Esophagus squamous epithelium (tissue), 5 donors: ENCODE measurements at regions not wholly inside any gene's neighbourhood (a gene's known extent, or its start where the extent isn't known, plus 50 kb on each side); places are given as distances from the start of the nearest gene placed in this dataset.
A peak's percentile ranks its signal among the peaks of the same experiment; 100 is the strongest.

Experiments used
- DNase-seq: peaks from one replicate; lab custom pipeline; 2025; lab: John Stamatoyannopoulos, UW
- H3K27ac ChIP-seq, 4 donors: fragments of 200-600 bp; sonication (generic); one replicate each; pipeline ENCODE4 v1.5.1; 2016 to 2019; ENCODE audit warnings: mild to moderate bottlenecking in 1 of 4
- H3K27me3 ChIP-seq, 4 donors: fragments of 200-600 bp; sonication (generic); 1 replicate in 3 of 4; 2 replicates in 1 of 4; pipeline versions ENCODE4 v1.5.1 to v1.6.0; 2017 to 2021; ENCODE audit warnings: antibody characterized with exemption in 1 of 4
- H3K36me3 ChIP-seq, 3 donors: fragments of 200-600 bp; sonication (generic); one replicate each; pipeline ENCODE4 v1.5.1; 2016 to 2019
- H3K4me1 ChIP-seq, 3 donors: fragments of 200-600 bp; sonication (generic); one replicate each; pipeline ENCODE4 v1.5.1; 2017 to 2019
- H3K4me3 ChIP-seq, 4 donors: fragments of 200-600 bp; sonication (generic); 1 replicate in 3 of 4; 2 replicates in 1 of 4; pipeline ENCODE4 v1.5.1; 2016 to 2019; ENCODE audit warnings: mild to moderate bottlenecking in 2 of 4, moderate library complexity in 1 of 4
- H3K9me3 ChIP-seq, 3 donors: fragments of 200-600 bp; sonication (generic); one replicate each; pipeline ENCODE4 v1.5.1; 2016 to 2019
- POLR2A ChIP-seq, 4 donors: fragments of 450-650 bp; IDR thresholded peaks; one replicate each; pipeline ENCODE4 v1.6.1; 2017; ENCODE audit warnings: antibody characterized with exemption in 4 of 4, mild to moderate bottlenecking in 4 of 4, moderate library complexity in 3 of 4
- WGBS, 2 donors: methylation state at CpG; one replicate each; pipeline ENCODE4 v1.1.5; 2018; 5-methylcytosine and 5-hydroxymethylcytosine counted together
- intact Hi-C: fragments of 100-400 bp; cut with DNase I; formaldehyde crosslinking; loops from one replicate; pipeline ENCODE4 v1.15.0; 2022
- TF ChIP-seq, protein P1 (sequence below), 6 experiments: fragments of 450-650 bp in 4 of 6; fragments of 200-600 bp in 2 of 6; sonication (generic) in 2 of 6; IDR thresholded peaks; one replicate each; pipeline ENCODE4 v1.5.1; 2016 to 2019; ENCODE audit warnings: antibody characterized with exemption in 6 of 6, mild to moderate bottlenecking in 4 of 6, moderate library complexity in 4 of 6
- donor health status: DM: yes; HTN: yes; CAD: no.

DNA sequence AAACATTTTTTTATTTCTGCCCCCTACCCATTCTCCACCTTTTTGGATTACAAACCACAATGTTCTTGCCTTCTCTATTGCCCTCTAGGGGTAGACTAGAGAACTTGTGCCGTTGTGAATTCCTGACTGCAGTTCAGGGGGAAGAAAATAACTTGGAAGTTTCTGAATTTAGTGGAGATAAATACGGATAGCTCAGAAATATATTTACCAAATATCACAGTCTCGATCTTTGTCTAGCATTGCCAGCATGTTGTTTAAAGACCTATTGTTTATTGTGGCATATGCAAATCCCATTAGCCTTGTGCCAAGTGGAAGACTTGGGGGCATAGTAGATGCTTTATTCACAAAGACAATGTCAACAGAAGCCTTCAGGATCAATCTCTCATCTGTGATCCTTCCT is 154.1 kb upstream of the MMS22L start:
- DNase-seq: no peak
- TF ChIP-seq POLR2A (IDR thresholded peaks at IDR 0.05): no peak
- TF ChIP-seq, protein P1, sequence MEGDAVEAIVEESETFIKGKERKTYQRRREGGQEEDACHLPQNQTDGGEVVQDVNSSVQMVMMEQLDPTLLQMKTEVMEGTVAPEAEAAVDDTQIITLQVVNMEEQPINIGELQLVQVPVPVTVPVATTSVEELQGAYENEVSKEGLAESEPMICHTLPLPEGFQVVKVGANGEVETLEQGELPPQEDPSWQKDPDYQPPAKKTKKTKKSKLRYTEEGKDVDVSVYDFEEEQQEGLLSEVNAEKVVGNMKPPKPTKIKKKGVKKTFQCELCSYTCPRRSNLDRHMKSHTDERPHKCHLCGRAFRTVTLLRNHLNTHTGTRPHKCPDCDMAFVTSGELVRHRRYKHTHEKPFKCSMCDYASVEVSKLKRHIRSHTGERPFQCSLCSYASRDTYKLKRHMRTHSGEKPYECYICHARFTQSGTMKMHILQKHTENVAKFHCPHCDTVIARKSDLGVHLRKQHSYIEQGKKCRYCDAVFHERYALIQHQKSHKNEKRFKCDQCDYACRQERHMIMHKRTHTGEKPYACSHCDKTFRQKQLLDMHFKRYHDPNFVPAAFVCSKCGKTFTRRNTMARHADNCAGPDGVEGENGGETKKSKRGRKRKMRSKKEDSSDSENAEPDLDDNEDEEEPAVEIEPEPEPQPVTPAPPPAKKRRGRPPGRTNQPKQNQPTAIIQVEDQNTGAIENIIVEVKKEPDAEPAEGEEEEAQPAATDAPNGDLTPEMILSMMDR (IDR thresholded peaks at IDR 0.05): peak in 4 of 6 experiments; percentile 12 to 39 (median 26)
- intact Hi-C loops: no loop called here
- Histone ChIP-seq H3K36me3 (no peaks in the 10 kb centered on the region), H3K4me3 (no peak overlapping the region), H3K9me3 (no peaks in the 10 kb centered on the region), H3K27ac (no peak overlapping the region), H3K4me1 (no peaks in the 10 kb centered on the region), H3K27me3 (no peaks in the 10 kb centered on the region)
- WGBS, 2 donors: 28 to 35% methylated on average over 3 of the region's 3 CpGs

DNA sequence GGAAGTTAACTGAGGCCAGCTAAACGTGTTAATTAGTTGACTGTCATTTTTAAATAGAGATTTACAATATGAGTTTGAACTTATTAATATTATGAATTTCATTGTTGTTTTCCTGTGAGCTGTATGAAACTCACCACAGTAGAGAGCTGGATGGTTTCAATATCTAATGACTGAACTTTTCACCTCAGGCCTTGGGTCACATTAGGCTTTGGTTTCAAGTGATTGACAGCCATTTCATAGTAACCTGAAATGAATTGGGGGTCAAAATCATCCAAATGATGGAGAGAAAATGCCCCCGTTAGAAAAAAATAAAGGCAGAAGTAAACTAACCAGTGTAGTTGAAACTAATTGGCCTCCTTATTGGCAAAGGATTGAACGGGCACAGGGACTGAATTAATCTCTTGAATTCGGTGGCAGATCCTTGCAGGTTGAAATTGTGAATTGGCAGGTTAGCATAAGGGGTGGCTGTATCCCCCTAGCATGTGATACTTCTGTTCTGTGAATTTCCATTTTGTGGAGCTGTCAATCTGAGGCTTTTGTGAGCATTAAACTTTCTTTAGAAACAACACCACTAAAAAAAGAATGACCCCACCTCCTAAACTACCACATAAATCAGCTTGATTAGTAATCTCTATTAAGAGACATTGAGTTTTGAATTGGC is 155.1 kb upstream of the MMS22L start:
- no peaks in the 10 kb centered on the region for H3K9me3 ChIP-seq
- 55 to 60% methylated on average over 4 of the region's 4 CpGs for WGBS, 2 donors
- TF ChIP-seq, protein P1 (IDR thresholded peaks at IDR 0.05): no peak
- no peak for TF ChIP-seq POLR2A (IDR thresholded peaks at IDR 0.05)
- H3K4me3 ChIP-seq: no peak overlapping the region
- no peak for DNase-seq
- H3K27ac ChIP-seq: no peak overlapping the region
- intact Hi-C loops: no loop called here
- no peaks in the 10 kb centered on the region for H3K36me3 ChIP-seq
- no peaks in the 10 kb centered on the region for H3K4me1 ChIP-seq
- no peaks in the 10 kb centered on the region for H3K27me3 ChIP-seq

DNA sequence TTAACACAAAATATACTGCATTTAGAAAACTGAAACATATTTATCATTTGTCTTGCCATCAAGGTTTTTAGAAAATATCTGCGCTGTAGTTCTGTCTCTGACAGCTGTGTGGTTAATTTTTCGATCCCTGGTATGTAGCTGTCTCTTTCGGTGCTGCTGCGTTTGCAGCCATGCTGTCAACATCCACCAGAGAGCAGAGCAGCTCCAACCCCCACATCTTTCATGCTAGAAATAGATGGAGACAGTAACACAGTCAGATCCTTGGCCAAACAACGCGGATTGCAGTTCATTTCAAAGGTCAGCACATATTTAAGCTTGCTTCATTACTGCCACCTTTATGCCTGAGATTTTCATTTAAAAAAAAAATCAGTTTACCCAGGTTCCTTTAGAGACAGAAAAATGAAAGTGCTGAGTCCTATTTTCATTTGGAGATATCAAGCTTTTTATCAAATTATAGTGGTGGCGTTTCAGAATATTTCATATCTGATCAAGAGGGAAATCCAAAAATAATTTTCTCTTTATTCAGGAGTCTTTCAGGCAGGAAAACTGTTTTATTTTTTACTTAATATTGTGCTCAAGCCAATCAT is 157.7 kb upstream of the MMS22L start:
- TF ChIP-seq POLR2A (IDR thresholded peaks at IDR 0.05): no peak
- TF ChIP-seq, protein P1 (IDR thresholded peaks at IDR 0.05): no peak
- H3K36me3 ChIP-seq: no peaks in the 10 kb centered on the region
- no peak overlapping the region for H3K4me3 ChIP-seq
- H3K27me3 ChIP-seq: no peaks in the 10 kb centered on the region
- no peak overlapping the region for H3K27ac ChIP-seq
- intact Hi-C loops: no loop called here
- no peaks in the 10 kb centered on the region for H3K4me1 ChIP-seq
- WGBS, 2 donors: 17 to 22% methylated on average over 7 of the region's 7 CpGs
- no peak for DNase-seq
- no peaks in the 10 kb centered on the region for H3K9me3 ChIP-seq

GRCh38 chr6:97443408-97444080 is 160.5 kb upstream of the MMS22L start:
- intact Hi-C loops: no loop called here
- Histone ChIP-seq H3K27ac (no peak overlapping the region), H3K27me3 (no peaks in the 10 kb centered on the region), H3K9me3 (no peaks in the 10 kb centered on the region), H3K4me3 (no peak overlapping the region), H3K4me1 (no peaks in the 10 kb centered on the region), H3K36me3 (no peaks in the 10 kb centered on the region)
- no peak for DNase-seq
- 77% methylated on average over 5 of the region's 5 CpGs for WGBS, 2 donors
- TF ChIP-seq, protein P1 (IDR thresholded peaks at IDR 0.05): no peak
- TF ChIP-seq POLR2A (IDR thresholded peaks at IDR 0.05): no peak

- Histone ChIP-seq H3K4me3 (no peak overlapping the region), H3K27ac (no peak overlapping the region), H3K9me3 (no peaks in the 10 kb centered on the region), H3K4me1 (no peaks in the 10 kb centered on the region), H3K27me3 (no peaks in the 10 kb centered on the region), H3K36me3 (no peaks in the 10 kb centered on the region)
- WGBS, 2 donors: 38 to 48% methylated on average over 3 of the region's 3 CpGs
- no peak for DNase-seq
- TF ChIP-seq, protein P1 (IDR thresholded peaks at IDR 0.05): no peak
- TF ChIP-seq POLR2A (IDR thresholded peaks at IDR 0.05): no peak
- intact Hi-C loops: no loop called here
These were observed 162.4 kb upstream of the MMS22L start for GRCh38 chr6:97445407-97445806.
